ENCODE measurements at regions not wholly inside any gene's neighbourhood (a gene's known extent, or its start where the extent isn't known, plus 50 kb on each side); places are given as distances from the start of the nearest gene placed in this dataset.

- TF ChIP-seq, protein P1, sequence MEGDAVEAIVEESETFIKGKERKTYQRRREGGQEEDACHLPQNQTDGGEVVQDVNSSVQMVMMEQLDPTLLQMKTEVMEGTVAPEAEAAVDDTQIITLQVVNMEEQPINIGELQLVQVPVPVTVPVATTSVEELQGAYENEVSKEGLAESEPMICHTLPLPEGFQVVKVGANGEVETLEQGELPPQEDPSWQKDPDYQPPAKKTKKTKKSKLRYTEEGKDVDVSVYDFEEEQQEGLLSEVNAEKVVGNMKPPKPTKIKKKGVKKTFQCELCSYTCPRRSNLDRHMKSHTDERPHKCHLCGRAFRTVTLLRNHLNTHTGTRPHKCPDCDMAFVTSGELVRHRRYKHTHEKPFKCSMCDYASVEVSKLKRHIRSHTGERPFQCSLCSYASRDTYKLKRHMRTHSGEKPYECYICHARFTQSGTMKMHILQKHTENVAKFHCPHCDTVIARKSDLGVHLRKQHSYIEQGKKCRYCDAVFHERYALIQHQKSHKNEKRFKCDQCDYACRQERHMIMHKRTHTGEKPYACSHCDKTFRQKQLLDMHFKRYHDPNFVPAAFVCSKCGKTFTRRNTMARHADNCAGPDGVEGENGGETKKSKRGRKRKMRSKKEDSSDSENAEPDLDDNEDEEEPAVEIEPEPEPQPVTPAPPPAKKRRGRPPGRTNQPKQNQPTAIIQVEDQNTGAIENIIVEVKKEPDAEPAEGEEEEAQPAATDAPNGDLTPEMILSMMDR (IDR thresholded peaks at IDR 0.05; ENCODE audit: low read depth, low read length) = no peak
- no peak for TF ChIP-seq POLR2A (IDR thresholded peaks at IDR 0.05; ENCODE audit: extremely low read depth, insufficient read length)
- TF ChIP-seq, protein P2, sequence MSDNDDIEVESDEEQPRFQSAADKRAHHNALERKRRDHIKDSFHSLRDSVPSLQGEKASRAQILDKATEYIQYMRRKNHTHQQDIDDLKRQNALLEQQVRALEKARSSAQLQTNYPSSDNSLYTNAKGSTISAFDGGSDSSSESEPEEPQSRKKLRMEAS (IDR thresholded peaks at IDR 0.05; ENCODE audit: low read depth, low read length) = no peak
Measured at GRCh38 chr16:6976716-6977115, 355.9 kb upstream of the RBFOX1 start.
